Neural cell (in vitro differentiated cells): ENCODE measurements at regions not wholly inside any gene's neighbourhood (a gene's known extent, or its start where the extent isn't known, plus 50 kb on each side); places are given as distances from the start of the nearest gene placed in this dataset.

Source experiments
- H2AFZ ChIP-seq: fragments of 200-600, 300-800 bp; sonication (generic), shearing (Covaris generic); 2 replicates; pipeline ENCODE4 v1.6.0; 2014; ENCODE audit warnings: low read depth, mild to moderate bottlenecking, antibody characterized with exemption, low read length, moderate library complexity
- H3F3A ChIP-seq: fragments of 200-600 bp; shearing (Covaris generic); 2 replicates; pipeline ENCODE4 v1.6.1; 2016; ENCODE audit warnings: mild to moderate bottlenecking, moderate library complexity, mixed read lengths, antibody characterized with exemption, low read length; ENCODE audit not compliant: insufficient read depth, poor library complexity, severe bottlenecking
- H3K27ac ChIP-seq: fragments of 200-600, 300-800 bp; sonication (generic), shearing (Covaris generic); 2 replicates; pipeline ENCODE4 v1.5.1; 2014; ENCODE audit warnings: mild to moderate bottlenecking, low read length, moderate library complexity
- H3K27me3 ChIP-seq: fragments of 300-800, 200-600 bp; sonication (generic), shearing (Covaris generic); 2 replicates; pipeline ENCODE4 v1.6.0; 2014; ENCODE audit warnings: mild to moderate bottlenecking, low read depth, low read length, moderate library complexity; ENCODE audit not compliant: insufficient read depth
- H3K36me3 ChIP-seq: fragments of 300-800, 200-600 bp; sonication (generic), shearing (Covaris generic); 2 replicates; pipeline ENCODE4 v1.5.1; 2014; ENCODE audit warnings: mild to moderate bottlenecking, antibody characterized with exemption, low read length, moderate library complexity; ENCODE audit not compliant: insufficient read depth
- H3K4me2 ChIP-seq: fragments of 300-800, 200-600 bp; sonication (generic), shearing (Covaris generic); 2 replicates; pipeline ENCODE4 v1.6.0; 2014; ENCODE audit warnings: mild to moderate bottlenecking, low read length
- H3K4me3 ChIP-seq: fragments of 300-800, 200-600 bp; sonication (generic), shearing (Covaris generic); 2 replicates; pipeline ENCODE4 v1.5.1; 2014; ENCODE audit warnings: mild to moderate bottlenecking, low read length, moderate library complexity
- H3K79me2 ChIP-seq: fragments of 200-600 bp; shearing (Covaris generic); replicated peaks from 2 replicates; pipeline ENCODE4 v1.6.0; 2014; ENCODE audit warnings: mild to moderate bottlenecking, low read length, moderate library complexity; ENCODE audit not compliant: insufficient read depth
- H3K9ac ChIP-seq: fragments of 300-800, 200-600 bp; sonication (generic), shearing (Covaris generic); 2 replicates; pipeline ENCODE4 v1.6.1; 2016; ENCODE audit warnings: mild to moderate bottlenecking, low read length, mixed read lengths
- H3K9me2 ChIP-seq: fragments of 200-600 bp; shearing (Covaris generic); 2 replicates; pipeline ENCODE4 v1.6.1; 2016; ENCODE audit warnings: mild to moderate bottlenecking, low read length, mixed read lengths; ENCODE audit not compliant: insufficient read depth
- H3K9me3 ChIP-seq: fragments of 200-600, 300-800 bp; sonication (generic), shearing (Covaris generic); 2 replicates; pipeline ENCODE4 v1.6.1; 2016; ENCODE audit warnings: mild to moderate bottlenecking, mixed run types, low read length, moderate library complexity, mixed read lengths
- H4K20me1 ChIP-seq: fragments of 200-600 bp; shearing (Covaris generic); 2 replicates; pipeline ENCODE4 v1.6.1; 2016; ENCODE audit warnings: mild to moderate bottlenecking, mixed run types; ENCODE audit not compliant: insufficient read depth
- EP300 ChIP-seq: fragments of 450-650 bp; conservative IDR thresholded peaks from 2 replicates; pipeline ENCODE4 v1.6.1; 2014; ENCODE audit warnings: antibody characterized with exemption, mild to moderate bottlenecking, moderate library complexity; ENCODE audit not compliant: poor library complexity, severe bottlenecking
- EZH2 ChIP-seq: fragments of 200-600, 300-800 bp; shearing (Covaris generic), sonication (generic); IDR thresholded peaks from 2 replicates; pipeline ENCODE4 v1.6.1; 2014; ENCODE audit warnings: antibody characterized with exemption, low read length, borderline replicate concordance, mild to moderate bottlenecking; ENCODE audit not compliant: insufficient read depth, poor library complexity, severe bottlenecking
- MXI1 ChIP-seq: fragments of 450-650 bp; conservative IDR thresholded peaks from 2 replicates; pipeline ENCODE4 v1.6.1; 2014; ENCODE audit warnings: antibody characterized with exemption, mild to moderate bottlenecking; ENCODE audit not compliant: poor library complexity, severe bottlenecking
- POLR2AphosphoS5 ChIP-seq: IDR thresholded peaks from 2 replicates; pipeline ENCODE4 v1.6.1; 2012
- RAD21 ChIP-seq: fragments of 450-650 bp; conservative IDR thresholded peaks from 2 replicates; pipeline ENCODE4 v1.6.1; 2014; ENCODE audit warnings: antibody characterized with exemption, mild to moderate bottlenecking, moderate library complexity
- REST ChIP-seq: IDR thresholded peaks from 2 replicates; pipeline ENCODE4 v1.6.1; 2012; ENCODE audit warnings: borderline replicate concordance
- SMC3 ChIP-seq: fragments of 450-650 bp; conservative IDR thresholded peaks from 2 replicates; pipeline ENCODE4 v1.6.1; 2014; ENCODE audit warnings: antibody characterized with exemption, mild to moderate bottlenecking, moderate library complexity; ENCODE audit not compliant: poor library complexity
- TAF1 ChIP-seq: IDR thresholded peaks from 2 replicates; pipeline ENCODE4 v1.6.1; 2012; ENCODE audit warnings: low read depth
- TF ChIP-seq, protein P1 (sequence below): fragments of 450-650 bp; IDR thresholded peaks from 2 replicates; pipeline ENCODE4 v1.5.1; 2014; ENCODE audit warnings: antibody characterized with exemption, mild to moderate bottlenecking, moderate library complexity; ENCODE audit not compliant: poor library complexity, severe bottlenecking

GRCh38 chr3:29183346-29184087 lies 97.4 kb upstream of the RBMS3 start:
- H3K9me2 ChIP-seq = no peaks in the 10 kb centered on the region
- H3K4me2 ChIP-seq = no peak overlapping the region
- no peaks in the 10 kb centered on the region for H3K27me3 ChIP-seq
- no peaks in the 10 kb centered on the region for H3F3A ChIP-seq
- no peak for TF ChIP-seq TAF1
- TF ChIP-seq EP300 = no peak
- no peak for TF ChIP-seq EZH2
- no peak for TF ChIP-seq RAD21
- no peaks in the 10 kb centered on the region for H3K36me3 ChIP-seq
- no peaks in the 10 kb centered on the region for H3K79me2 ChIP-seq
- H3K9ac ChIP-seq = no peak overlapping the region
- no peaks in the 10 kb centered on the region for H4K20me1 ChIP-seq
- H3K9me3 ChIP-seq = no peaks in the 10 kb centered on the region
- H3K4me3 ChIP-seq = no peak overlapping the region
- no peak overlapping the region for H3K27ac ChIP-seq
- H2AFZ ChIP-seq = no peak overlapping the region

DNA sequence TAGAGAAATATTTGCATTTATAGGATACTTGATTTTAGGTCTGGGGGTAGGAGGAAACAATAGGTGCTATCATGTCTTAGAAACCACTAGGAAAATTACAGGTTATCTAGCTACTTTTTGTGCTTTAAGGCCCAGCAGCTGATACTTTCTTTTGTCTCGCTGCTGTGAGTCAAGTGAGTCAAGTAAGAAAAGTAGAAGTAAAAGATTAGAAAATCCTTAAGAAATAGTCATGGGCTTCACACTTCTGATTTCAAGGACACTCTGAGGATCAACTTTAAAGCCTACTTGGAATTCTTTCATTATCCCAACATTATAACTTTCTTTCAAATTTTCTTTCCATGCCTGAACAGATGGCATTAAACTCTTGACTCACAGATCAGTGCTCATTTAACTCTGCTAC lies 95.2 kb upstream of the RBMS3 start:
- Histone ChIP-seq H3K9me2 (no peaks in the 10 kb centered on the region), H3F3A (no peaks in the 10 kb centered on the region), H3K4me3 (no peak overlapping the region), H3K27ac (no peak overlapping the region), H2AFZ (no peak overlapping the region), H4K20me1 (no peaks in the 10 kb centered on the region), H3K27me3 (no peaks in the 10 kb centered on the region), H3K9ac (no peak overlapping the region), H3K4me2 (no peak overlapping the region), H3K36me3 (no peaks in the 10 kb centered on the region), H3K79me2 (no peaks in the 10 kb centered on the region), H3K9me3 (no peaks in the 10 kb centered on the region)
- TF ChIP-seq EZH2 (no peak), EP300 (no peak), TAF1 (no peak), RAD21 (no peak), MXI1 (no peak), POLR2AphosphoS5 (no peak), REST (no peak), SMC3 (no peak)
- TF ChIP-seq, protein P1, sequence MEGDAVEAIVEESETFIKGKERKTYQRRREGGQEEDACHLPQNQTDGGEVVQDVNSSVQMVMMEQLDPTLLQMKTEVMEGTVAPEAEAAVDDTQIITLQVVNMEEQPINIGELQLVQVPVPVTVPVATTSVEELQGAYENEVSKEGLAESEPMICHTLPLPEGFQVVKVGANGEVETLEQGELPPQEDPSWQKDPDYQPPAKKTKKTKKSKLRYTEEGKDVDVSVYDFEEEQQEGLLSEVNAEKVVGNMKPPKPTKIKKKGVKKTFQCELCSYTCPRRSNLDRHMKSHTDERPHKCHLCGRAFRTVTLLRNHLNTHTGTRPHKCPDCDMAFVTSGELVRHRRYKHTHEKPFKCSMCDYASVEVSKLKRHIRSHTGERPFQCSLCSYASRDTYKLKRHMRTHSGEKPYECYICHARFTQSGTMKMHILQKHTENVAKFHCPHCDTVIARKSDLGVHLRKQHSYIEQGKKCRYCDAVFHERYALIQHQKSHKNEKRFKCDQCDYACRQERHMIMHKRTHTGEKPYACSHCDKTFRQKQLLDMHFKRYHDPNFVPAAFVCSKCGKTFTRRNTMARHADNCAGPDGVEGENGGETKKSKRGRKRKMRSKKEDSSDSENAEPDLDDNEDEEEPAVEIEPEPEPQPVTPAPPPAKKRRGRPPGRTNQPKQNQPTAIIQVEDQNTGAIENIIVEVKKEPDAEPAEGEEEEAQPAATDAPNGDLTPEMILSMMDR = no peak
